ENCODE measurements at regions not wholly inside any gene's neighbourhood (a gene's known extent, or its start where the extent isn't known, plus 50 kb on each side); places are given as distances from the start of the nearest gene placed in this dataset.
"Not testable (repeated sequence)": the region's sequence is repeated elsewhere in the genome, so short reads cannot be mapped to it uniquely, and the experiment has no call there.

GRCh38 chr5:84885485-84886258 is 501.0 kb upstream of the EDIL3 start:
- H3K9me3 Mint-ChIP-seq = peaks cover 2% of the 10 kb centered on the region
- no peaks in the 10 kb centered on the region for H3K4me1 Mint-ChIP-seq (ENCODE audit: low read depth)
- H3K27me3 Mint-ChIP-seq (ENCODE audit: low read depth) = no peaks in the 10 kb centered on the region
- no peak overlapping the region for H3K4me3 Mint-ChIP-seq
- no peaks in the 10 kb centered on the region for H3K36me3 Mint-ChIP-seq (ENCODE audit: low read depth)
- H3K27ac Mint-ChIP-seq = no peak overlapping the region

GRCh38 chr5:84881737-84882136 is 497.1 kb upstream of the EDIL3 start:
- no peaks in the 10 kb centered on the region for H3K4me1 Mint-ChIP-seq (ENCODE audit: low read depth)
- H3K9me3 Mint-ChIP-seq = peaks cover 6% of the 10 kb centered on the region
- H3K27me3 Mint-ChIP-seq (ENCODE audit: low read depth) = no peaks in the 10 kb centered on the region
- H3K36me3 Mint-ChIP-seq (ENCODE audit: low read depth) = no peaks in the 10 kb centered on the region
- no peak overlapping the region for H3K4me3 Mint-ChIP-seq
- H3K27ac Mint-ChIP-seq = no peak overlapping the region

- H3K9me3 Mint-ChIP-seq = peaks cover 6% of the 10 kb centered on the region
- no peak overlapping the region for H3K4me3 Mint-ChIP-seq
- no peaks in the 10 kb centered on the region for H3K4me1 Mint-ChIP-seq (ENCODE audit: low read depth)
- H3K27me3 Mint-ChIP-seq (ENCODE audit: low read depth) = no peaks in the 10 kb centered on the region
- H3K36me3 Mint-ChIP-seq (ENCODE audit: low read depth) = no peaks in the 10 kb centered on the region
- H3K27ac Mint-ChIP-seq = no peak overlapping the region
Measured at GRCh38 chr5:84874196-84874595, 489.5 kb upstream of the EDIL3 start.

GRCh38 chr5:84872768-84873167 is 488.1 kb upstream of the EDIL3 start:
- Mint-ChIP-seq H3K27me3 (ENCODE audit: low read depth) (no peaks in the 10 kb centered on the region), H3K9me3 (no peaks in the 10 kb centered on the region), H3K27ac (no peak overlapping the region), H3K4me3 (no peak overlapping the region), H3K4me1 (ENCODE audit: low read depth) (no peaks in the 10 kb centered on the region), H3K36me3 (ENCODE audit: low read depth) (no peaks in the 10 kb centered on the region)

- H3K27ac Mint-ChIP-seq = no peak overlapping the region
- no peaks in the 10 kb centered on the region for H3K4me1 Mint-ChIP-seq (ENCODE audit: low read depth)
- H3K4me3 Mint-ChIP-seq = no peak overlapping the region
- no peaks in the 10 kb centered on the region for H3K27me3 Mint-ChIP-seq (ENCODE audit: low read depth)
- H3K9me3 Mint-ChIP-seq = no peaks in the 10 kb centered on the region
- H3K36me3 Mint-ChIP-seq (ENCODE audit: low read depth) = no peaks in the 10 kb centered on the region
Measured at GRCh38 chr5:84870369-84870768, 485.7 kb upstream of the EDIL3 start.

- Mint-ChIP-seq H3K27ac (no peak overlapping the region), H3K9me3 (no peaks in the 10 kb centered on the region), H3K4me3 (no peak overlapping the region), H3K36me3 (ENCODE audit: low read depth) (no peaks in the 10 kb centered on the region), H3K27me3 (ENCODE audit: low read depth) (no peaks in the 10 kb centered on the region), H3K4me1 (ENCODE audit: low read depth) (no peaks in the 10 kb centered on the region)
Measured at GRCh38 chr5:84869675-84870074, 485.0 kb upstream of the EDIL3 start.

- H3K36me3 Mint-ChIP-seq (ENCODE audit: low read depth); H3K27ac Mint-ChIP-seq; H3K27me3 Mint-ChIP-seq (ENCODE audit: low read depth); H3K4me1 Mint-ChIP-seq (ENCODE audit: low read depth); H3K4me3 Mint-ChIP-seq; H3K9me3 Mint-ChIP-seq: not testable (repeated sequence)
Measured at GRCh38 chr5:84863936-84864335, 479.3 kb upstream of the EDIL3 start.

- Mint-ChIP-seq H3K4me1 (ENCODE audit: low read depth) (no peaks in the 10 kb centered on the region), H3K9me3 (no peaks in the 10 kb centered on the region), H3K4me3 (no peak overlapping the region), H3K27me3 (ENCODE audit: low read depth) (no peaks in the 10 kb centered on the region), H3K36me3 (ENCODE audit: low read depth) (no peaks in the 10 kb centered on the region), H3K27ac (no peak overlapping the region)
Measured at GRCh38 chr5:84863020-84863419, 478.3 kb upstream of the EDIL3 start.

GRCh38 chr5:84862132-84862531 is 477.5 kb upstream of the EDIL3 start:
- H3K4me3 Mint-ChIP-seq = no peak overlapping the region
- H3K4me1 Mint-ChIP-seq (ENCODE audit: low read depth) = no peaks in the 10 kb centered on the region
- no peak overlapping the region for H3K27ac Mint-ChIP-seq
- H3K9me3 Mint-ChIP-seq = no peaks in the 10 kb centered on the region
- H3K27me3 Mint-ChIP-seq (ENCODE audit: low read depth) = no peaks in the 10 kb centered on the region
- H3K36me3 Mint-ChIP-seq (ENCODE audit: low read depth) = no peaks in the 10 kb centered on the region

- H3K4me1 Mint-ChIP-seq (ENCODE audit: low read depth) = no peaks in the 10 kb centered on the region
- no peak overlapping the region for H3K27ac Mint-ChIP-seq
- H3K4me3 Mint-ChIP-seq = no peak overlapping the region
- H3K9me3 Mint-ChIP-seq = no peaks in the 10 kb centered on the region
- no peaks in the 10 kb centered on the region for H3K36me3 Mint-ChIP-seq (ENCODE audit: low read depth)
- H3K27me3 Mint-ChIP-seq (ENCODE audit: low read depth) = no peaks in the 10 kb centered on the region
Measured at GRCh38 chr5:84861306-84861705, 476.6 kb upstream of the EDIL3 start.

- no peak overlapping the region for H3K27ac Mint-ChIP-seq
- H3K36me3 Mint-ChIP-seq (ENCODE audit: low read depth) = no peaks in the 10 kb centered on the region
- H3K4me3 Mint-ChIP-seq = no peak overlapping the region
- H3K4me1 Mint-ChIP-seq (ENCODE audit: low read depth) = no peaks in the 10 kb centered on the region
- H3K27me3 Mint-ChIP-seq (ENCODE audit: low read depth) = no peaks in the 10 kb centered on the region
- no peaks in the 10 kb centered on the region for H3K9me3 Mint-ChIP-seq
Measured at GRCh38 chr5:84859056-84859455, 474.4 kb upstream of the EDIL3 start.

- Mint-ChIP-seq H3K4me1 (ENCODE audit: low read depth) (no peaks in the 10 kb centered on the region), H3K27ac (no peak overlapping the region), H3K4me3 (no peak overlapping the region), H3K9me3 (peaks cover 10% of the 10 kb centered on the region), H3K27me3 (ENCODE audit: low read depth) (no peaks in the 10 kb centered on the region), H3K36me3 (ENCODE audit: low read depth) (no peaks in the 10 kb centered on the region)
Measured at GRCh38 chr5:84831701-84832100, 447.0 kb upstream of the EDIL3 start.

- H3K4me3 Mint-ChIP-seq = no peak overlapping the region
Measured at GRCh38 chr5:84830265-84830664, 445.6 kb upstream of the EDIL3 start.

GRCh38 chr5:84825606-84826005 is 440.9 kb upstream of the EDIL3 start:
- H3K27me3 Mint-ChIP-seq (ENCODE audit: low read depth) = no peaks in the 10 kb centered on the region
- H3K36me3 Mint-ChIP-seq (ENCODE audit: low read depth) = no peaks in the 10 kb centered on the region
- H3K27ac Mint-ChIP-seq = no peak overlapping the region
- H3K9me3 Mint-ChIP-seq = peaks cover 4% of the 10 kb centered on the region
- H3K4me1 Mint-ChIP-seq (ENCODE audit: low read depth) = no peaks in the 10 kb centered on the region
- H3K4me3 Mint-ChIP-seq = no peak overlapping the region

More at GRCh38 chr5:84830265-84830664, 445.6 kb upstream of the EDIL3 start:
- Mint-ChIP-seq H3K27me3 (ENCODE audit: low read depth) (no peaks in the 10 kb centered on the region), H3K9me3 (peaks cover 10% of the 10 kb centered on the region), H3K36me3 (ENCODE audit: low read depth) (no peaks in the 10 kb centered on the region), H3K27ac (no peak overlapping the region), H3K4me1 (ENCODE audit: low read depth) (no peaks in the 10 kb centered on the region)

- Mint-ChIP-seq H3K27ac (no peak overlapping the region), H3K4me1 (ENCODE audit: low read depth) (no peaks in the 10 kb centered on the region), H3K27me3 (ENCODE audit: low read depth) (no peaks in the 10 kb centered on the region), H3K9me3 (no peaks in the 10 kb centered on the region), H3K36me3 (ENCODE audit: low read depth) (no peaks in the 10 kb centered on the region), H3K4me3 (no peak overlapping the region)
Measured at GRCh38 chr5:84821924-84822323, 437.2 kb upstream of the EDIL3 start.

- H3K4me1 Mint-ChIP-seq (ENCODE audit: low read depth) = no peaks in the 10 kb centered on the region
- no peaks in the 10 kb centered on the region for H3K36me3 Mint-ChIP-seq (ENCODE audit: low read depth)
- no peak overlapping the region for H3K4me3 Mint-ChIP-seq
Measured at GRCh38 chr5:84817953-84818352, 433.3 kb upstream of the EDIL3 start.

More at GRCh38 chr5:84817953-84818352, 433.3 kb upstream of the EDIL3 start:
- no peaks in the 10 kb centered on the region for H3K27me3 Mint-ChIP-seq (ENCODE audit: low read depth)
- no peak overlapping the region for H3K27ac Mint-ChIP-seq
- H3K9me3 Mint-ChIP-seq = no peaks in the 10 kb centered on the region

Measured in T-helper 1 cell treated with Interleukin-12 subunit alpha and Interleukin-12 subunit beta and Interleukin-4 antibody, amounts not matched to agents 30 μg/mL and 1 μg/mL, for 36 hours (primary cell).